ENCODE measurements at regions not wholly inside any gene's neighbourhood (a gene's known extent, or its start where the extent isn't known, plus 50 kb on each side); places are given as distances from the start of the nearest gene placed in this dataset.

GRCh38 chr21:20301395-20301794 lies 696.8 kb upstream of the NCAM2 start:
- DNase-seq (ENCODE audit: extremely low spot score) = no peak
- TF ChIP-seq ARNT (IDR thresholded peaks at IDR 0.05) = no peak
- TF ChIP-seq FOXM1 (IDR thresholded peaks at IDR 0.05; ENCODE audit: borderline replicate concordance) = no peak
- TF ChIP-seq BHLHE40 (IDR thresholded peaks at IDR 0.05; ENCODE audit: borderline replicate concordance) = no peak
- no peak for TF ChIP-seq ELF4 (IDR thresholded peaks at IDR 0.05)
- TF ChIP-seq HDGF (IDR thresholded peaks at IDR 0.05; ENCODE audit: borderline replicate concordance) = no peak
- no peak for TF ChIP-seq TARDBP (IDR thresholded peaks at IDR 0.05)
- TF ChIP-seq LEF1 (IDR thresholded peaks at IDR 0.05; ENCODE audit: borderline replicate concordance) = no peak
- no peak for TF ChIP-seq ZNF384 (IDR thresholded peaks at IDR 0.05)
- no peak for TF ChIP-seq NFRKB (IDR thresholded peaks at IDR 0.05)
- TF ChIP-seq PKNOX1 (IDR thresholded peaks at IDR 0.05) = no peak
- no peak for TF ChIP-seq FOXA1 (IDR thresholded peaks at IDR 0.05)
- no peak for TF ChIP-seq L3MBTL2 (conservative IDR thresholded peaks at IDR 0.05)
- no peak for TF ChIP-seq CTBP1 (IDR thresholded peaks at IDR 0.05; ENCODE audit: borderline replicate concordance)
- no peak for TF ChIP-seq SP1 (IDR thresholded peaks at IDR 0.05)
- TF ChIP-seq SUZ12 (IDR thresholded peaks at IDR 0.05) = no peak
- TF ChIP-seq FOXK2 (IDR thresholded peaks at IDR 0.05) = no peak
- ChIA-PET POLR2A (no interaction called here), CTCF (no interaction called here)

- no peak for DNase-seq (ENCODE audit: extremely low spot score)
- TF ChIP-seq FOXM1 (IDR thresholded peaks at IDR 0.05; ENCODE audit: borderline replicate concordance) (no peak), ARNT (IDR thresholded peaks at IDR 0.05) (no peak), SP1 (IDR thresholded peaks at IDR 0.05) (no peak), ELF4 (IDR thresholded peaks at IDR 0.05) (no peak), L3MBTL2 (conservative IDR thresholded peaks at IDR 0.05) (no peak), CTBP1 (IDR thresholded peaks at IDR 0.05; ENCODE audit: borderline replicate concordance) (no peak)
- POLR2A ChIA-PET = no interaction called here
- CTCF ChIA-PET = no interaction called here
Observed at GRCh38 chr21:20302084-20302483, 696.1 kb upstream of the NCAM2 start.

GRCh38 chr21:20306836-20307235 lies 691.4 kb upstream of the NCAM2 start:
- POLR2A ChIA-PET = no interaction called here
- no peak for DNase-seq (ENCODE audit: extremely low spot score)
- CTCF ChIA-PET = no interaction called here
- TF ChIP-seq ZNF384 (IDR thresholded peaks at IDR 0.05) (no peak), TARDBP (IDR thresholded peaks at IDR 0.05) (no peak), HDGF (IDR thresholded peaks at IDR 0.05; ENCODE audit: borderline replicate concordance) (no peak)

- CTCF ChIA-PET = no interaction called here
- TF ChIP-seq L3MBTL2 (conservative IDR thresholded peaks at IDR 0.05) (no peak), ELF4 (IDR thresholded peaks at IDR 0.05) (no peak), TARDBP (IDR thresholded peaks at IDR 0.05) (no peak), BHLHE40 (IDR thresholded peaks at IDR 0.05; ENCODE audit: borderline replicate concordance) (no peak), HDGF (IDR thresholded peaks at IDR 0.05; ENCODE audit: borderline replicate concordance) (no peak), FOXA1 (IDR thresholded peaks at IDR 0.05) (no peak), FOXM1 (IDR thresholded peaks at IDR 0.05; ENCODE audit: borderline replicate concordance) (no peak), PKNOX1 (IDR thresholded peaks at IDR 0.05) (no peak), FOXK2 (IDR thresholded peaks at IDR 0.05) (no peak)
- POLR2A ChIA-PET = no interaction called here
- DNase-seq (ENCODE audit: extremely low spot score) = no peak
Observed at GRCh38 chr21:20308586-20309315, 689.5 kb upstream of the NCAM2 start.

GRCh38 chr21:20311234-20311787 lies 686.9 kb upstream of the NCAM2 start:
- POLR2A ChIA-PET = no interaction called here

More at GRCh38 chr21:20311234-20311787, 686.9 kb upstream of the NCAM2 start:
- CTCF ChIA-PET = no interaction called here
- no peak for DNase-seq (ENCODE audit: extremely low spot score)
- no peak for TF ChIP-seq L3MBTL2 (conservative IDR thresholded peaks at IDR 0.05)
- TF ChIP-seq SP1 (IDR thresholded peaks at IDR 0.05) = no peak
- no peak for TF ChIP-seq ARNT (IDR thresholded peaks at IDR 0.05)
- no peak for TF ChIP-seq PKNOX1 (IDR thresholded peaks at IDR 0.05)
- no peak for TF ChIP-seq ZNF384 (IDR thresholded peaks at IDR 0.05)
- no peak for TF ChIP-seq FOXA1 (IDR thresholded peaks at IDR 0.05)
- no peak for TF ChIP-seq FOXK2 (IDR thresholded peaks at IDR 0.05)
- TF ChIP-seq TARDBP (IDR thresholded peaks at IDR 0.05) = no peak
- no peak for TF ChIP-seq CTBP1 (IDR thresholded peaks at IDR 0.05; ENCODE audit: borderline replicate concordance)
- no peak for TF ChIP-seq ELF4 (IDR thresholded peaks at IDR 0.05)
- TF ChIP-seq HDGF (IDR thresholded peaks at IDR 0.05; ENCODE audit: borderline replicate concordance) = no peak
- no peak for TF ChIP-seq NFRKB (IDR thresholded peaks at IDR 0.05)
- no peak for TF ChIP-seq LEF1 (IDR thresholded peaks at IDR 0.05; ENCODE audit: borderline replicate concordance)
- TF ChIP-seq FOXM1 (IDR thresholded peaks at IDR 0.05; ENCODE audit: borderline replicate concordance) = no peak

Data from HEK293T (cell line).